PC-3 (cell line): ENCODE measurements at regions not wholly inside any gene's neighbourhood (a gene's known extent, or its start where the extent isn't known, plus 50 kb on each side); places are given as distances from the start of the nearest gene placed in this dataset.
A peak's percentile ranks its signal among the peaks of the same experiment; 100 is the strongest.

Experiments
- ATAC-seq: fragments of 200-7000 bp; cut with Tn5 transposase; 2 replicates; pipeline ENCODE4 v1.9.1; 2020; ENCODE audit warnings: mild to moderate bottlenecking, moderate library complexity
- BruUV-seq: library from RNA; stranded (reverse); fragments of 400-500 nt; replicated peaks from 2 replicates; lab custom pipeline; 2021; lab: Mats Ljungman, UMichigan
- CTCF ChIA-PET: fragments of 300-600 bp; sonication (Branson Sonifier 250); formaldehyde crosslinking; loops from one replicate; lab custom pipeline; 2022; ENCODE audit warnings: antibody characterized with exemption; lab: Charles Lee
- POLR2A ChIA-PET: fragments of 300-600 bp; sonication (Branson Sonifier 250); formaldehyde crosslinking; loops from one replicate; lab custom pipeline; 2022; ENCODE audit warnings: antibody characterized with exemption; ENCODE audit not compliant: unreplicated experiment; lab: Charles Lee
- DNase-seq: peaks from one replicate; pipeline ENCODE4 v3.0.0-alpha.2; 2015
- H2AFZ ChIP-seq: fragments of 300-600 bp; sonication (generic); 2 replicates; pipeline ENCODE4 v1.6.0; 2016; ENCODE audit warnings: antibody characterized with exemption, low read length
- H3F3A ChIP-seq: fragments of 300-600 bp; sonication (generic); one replicate; pipeline ENCODE4 v1.6.0; 2017; ENCODE audit warnings: antibody characterized with exemption, low read length, control low read depth, mild to moderate bottlenecking; ENCODE audit not compliant: unreplicated experiment
- H3K27ac ChIP-seq: fragments of 300-600 bp; sonication (generic); 2 replicates; pipeline ENCODE4 v1.5.1; 2016; ENCODE audit warnings: mild to moderate bottlenecking, low read length
- H3K27me3 ChIP-seq: fragments of 300-600 bp; sonication (generic); 2 replicates; pipeline ENCODE4 v1.6.1; 2016; ENCODE audit warnings: low read length, mixed read lengths
- H3K36me3 ChIP-seq: fragments of 300-600 bp; sonication (generic); 2 replicates; pipeline ENCODE4 v1.6.1; 2016; ENCODE audit warnings: low read depth, mixed run types, low read length, mixed read lengths
- H3K4me1 ChIP-seq: fragments of 300-600 bp; sonication (generic); 2 replicates; pipeline ENCODE4 v1.5.1; 2016; ENCODE audit warnings: low read length; ENCODE audit not compliant: insufficient read depth
- H3K4me2 ChIP-seq: fragments of 300-600 bp; sonication (generic); 2 replicates; pipeline ENCODE4 v1.6.0; 2016; ENCODE audit warnings: low read length
- H3K4me3 ChIP-seq: fragments of 300-600 bp; sonication (generic); 2 replicates; pipeline ENCODE4 v1.5.1; 2016; ENCODE audit warnings: mild to moderate bottlenecking, low read length, mixed read lengths
- H3K79me2 ChIP-seq: fragments of 300-600 bp; sonication (generic); 2 replicates; pipeline ENCODE4 v1.6.1; 2017; ENCODE audit warnings: low read length, mixed read lengths
- H3K9ac ChIP-seq: fragments of 300-600 bp; sonication (generic); 2 replicates; pipeline ENCODE4 v1.6.0; 2016; ENCODE audit warnings: mild to moderate bottlenecking, low read length
- H3K9me2 ChIP-seq: fragments of 300-600 bp; sonication (generic); replicated peaks from 2 replicates; pipeline ENCODE4 v1.6.1; 2016; ENCODE audit warnings: mixed run types, low read length, mixed read lengths
- H3K9me3 ChIP-seq: fragments of 300-600 bp; sonication (generic); 2 replicates; pipeline ENCODE4 v1.6.1; 2016; ENCODE audit warnings: low read length, mixed read lengths
- H4K20me1 ChIP-seq: fragments of 300-600 bp; sonication (generic); 2 replicates; pipeline ENCODE4 v1.6.1; 2016; ENCODE audit warnings: low read length, mixed read lengths
- CTCF ChIP-seq: fragments of 300-600 bp; sonication (generic); conservative IDR thresholded peaks from 2 replicates; pipeline ENCODE4 v1.5.1; 2017; ENCODE audit warnings: antibody characterized with exemption, low read depth, mild to moderate bottlenecking, low read length
- EZH2 ChIP-seq: fragments of 300-600 bp; sonication (generic); IDR thresholded peaks from one replicate; pipeline ENCODE4 v1.6.1; 2017; ENCODE audit warnings: antibody characterized with exemption, mild to moderate bottlenecking, low read length; ENCODE audit not compliant: unreplicated experiment
- EZH2phosphoT487 ChIP-seq: fragments of 300-600 bp; sonication (generic); IDR thresholded peaks from 2 replicates; pipeline ENCODE4 v1.6.1; 2018; ENCODE audit warnings: mild to moderate bottlenecking, antibody characterized with exemption, low read length, borderline replicate concordance
- intact Hi-C: fragments of 100-400 bp; cut with micrococcal nuclease; formaldehyde crosslinking; loops from 2 replicates; pipeline ENCODE4 v1.9.0; 2023

DNA sequence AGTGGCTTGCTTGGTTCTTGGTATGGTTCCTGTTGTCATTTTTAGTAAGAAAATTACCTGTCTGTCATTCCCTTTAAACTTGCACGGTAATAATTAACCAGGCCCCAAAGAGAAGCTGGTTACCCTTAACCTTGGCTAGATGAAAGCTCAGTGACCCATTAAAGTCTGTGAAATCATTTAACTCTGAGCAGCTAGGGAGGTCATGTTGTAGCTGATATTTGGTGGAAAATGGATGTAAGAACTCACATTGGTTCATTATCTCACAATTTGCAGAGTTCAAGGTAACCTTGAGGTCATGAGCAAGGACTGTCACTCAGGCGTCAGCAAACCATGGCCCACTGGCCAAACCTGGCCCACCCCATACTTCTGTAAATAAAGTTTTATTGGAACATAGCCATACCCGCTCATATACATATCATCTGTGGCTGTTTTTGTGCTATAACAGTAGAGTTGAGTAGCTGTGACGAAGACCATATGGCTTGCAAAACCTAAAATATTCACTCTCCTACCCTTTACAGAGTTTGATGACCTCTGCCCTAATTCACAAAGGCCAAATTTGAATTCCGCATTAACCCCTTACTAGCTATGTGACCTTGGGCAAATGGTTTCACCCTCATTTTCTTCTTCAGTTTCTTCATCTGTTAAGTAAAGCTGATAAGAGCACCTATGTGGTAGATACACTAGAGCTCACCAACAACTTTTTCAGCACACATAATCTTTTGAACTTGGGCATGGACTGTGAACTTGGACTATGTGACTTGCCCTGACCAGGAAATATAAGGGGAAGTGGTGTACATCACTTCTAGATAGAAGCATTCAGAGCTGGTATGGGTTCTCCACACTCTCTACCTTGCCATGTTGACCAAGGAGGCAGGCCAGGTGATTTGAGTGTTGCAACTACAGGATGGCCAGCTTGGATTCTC is 61.5 kb upstream of the CPEB4 start:
- no peak overlapping the region for H3K4me3 ChIP-seq
- ATAC-seq, result no peak
- H3K9me2 ChIP-seq, result no peaks in the 10 kb centered on the region
- H3K4me1 ChIP-seq, result peaks cover 42% of the 10 kb centered on the region
- no peak overlapping the region for H2AFZ ChIP-seq
- BruUV-seq, result no TSS peak
- no peak for DNase-seq
- ChIA-PET CTCF (interaction anchor here (0.5 kb wide), 1 partner anchor 65 kb away, joined by 4 read pairs; no protein-coding TSS in a partner anchor), POLR2A (no interaction called here)
- intact Hi-C loops, result loop anchor here (5.0 kb wide), 1 partner anchor 61 kb away; the partner anchor contains the start of gene CPEB4
- H3K36me3 ChIP-seq, result no peaks in the 10 kb centered on the region
- no peaks in the 10 kb centered on the region for H4K20me1 ChIP-seq
- no peaks in the 10 kb centered on the region for H3K27me3 ChIP-seq
- TF ChIP-seq EZH2phosphoT487, result no peak
- TF ChIP-seq EZH2, result no peak
- TF ChIP-seq CTCF, result no peak
- peaks cover 7% of the 10 kb centered on the region for H3F3A ChIP-seq
- H3K9ac ChIP-seq, result no peak overlapping the region
- no peak overlapping the region for H3K27ac ChIP-seq
- no peak overlapping the region for H3K4me2 ChIP-seq
- H3K79me2 ChIP-seq, result no peaks in the 10 kb centered on the region
- no peaks in the 10 kb centered on the region for H3K9me3 ChIP-seq

GRCh38 chr5:173828952-173829351 is 59.2 kb upstream of the CPEB4 start:
- Histone ChIP-seq H3K4me1 (peaks cover 25% of the 10 kb centered on the region), H3K4me2 (no peak overlapping the region), H3F3A (peaks cover 7% of the 10 kb centered on the region), H4K20me1 (no peaks in the 10 kb centered on the region), H3K9me2 (no peaks in the 10 kb centered on the region), H3K27ac (no peak overlapping the region), H2AFZ (no peak overlapping the region), H3K9me3 (no peaks in the 10 kb centered on the region), H3K27me3 (no peaks in the 10 kb centered on the region), H3K9ac (no peak overlapping the region), H3K4me3 (no peak overlapping the region), H3K36me3 (no peaks in the 10 kb centered on the region), H3K79me2 (no peaks in the 10 kb centered on the region)
- no TSS peak for BruUV-seq
- TF ChIP-seq CTCF (no peak), EZH2phosphoT487 (no peak), EZH2 (no peak)
- ATAC-seq (no peak), DNase-seq (no peak)
- intact Hi-C loops, result loop anchor here (5.0 kb wide), 1 partner anchor 58 kb away; the partner anchor contains the start of gene CPEB4
- ChIA-PET CTCF (no interaction called here), POLR2A (no interaction called here)

- no peaks in the 10 kb centered on the region for H3K27me3 ChIP-seq
- H3K27ac ChIP-seq, result no peak overlapping the region
- no peak overlapping the region for H2AFZ ChIP-seq
- no peak overlapping the region for H3K4me3 ChIP-seq
- CTCF ChIA-PET, result no interaction called here
- ATAC-seq (peak; percentile 98), DNase-seq (peak; percentile 80)
- TF ChIP-seq EZH2 (no peak), EZH2phosphoT487 (no peak), CTCF (no peak)
- H3K4me2 ChIP-seq, result peak overlapping the region; percentile 2; the same call in 1 of the 2 replicates
- no peaks in the 10 kb centered on the region for H3K79me2 ChIP-seq
- intact Hi-C loops, result loop anchor here (5.0 kb wide), 1 partner anchor 57 kb away; the partner anchor contains the start of gene CPEB4
- POLR2A ChIA-PET, result no interaction called here
- H4K20me1 ChIP-seq, result no peaks in the 10 kb centered on the region
- H3K4me1 ChIP-seq, result peaks cover 17% of the 10 kb centered on the region
- no peaks in the 10 kb centered on the region for H3K9me3 ChIP-seq
- no peak overlapping the region for H3K9ac ChIP-seq
- peaks cover 2% of the 10 kb centered on the region for H3F3A ChIP-seq
- no peaks in the 10 kb centered on the region for H3K36me3 ChIP-seq
- no TSS peak for BruUV-seq
- no peaks in the 10 kb centered on the region for H3K9me2 ChIP-seq
Measured at GRCh38 chr5:173829826-173830225, 58.3 kb upstream of the CPEB4 start.
